ENCODE measurements at regions not wholly inside any gene's neighbourhood (a gene's known extent, or its start where the extent isn't known, plus 50 kb on each side); places are given as distances from the start of the nearest gene placed in this dataset.

- H3K27me3 ChIP-seq (ENCODE audit: control insufficient read depth, insufficient read depth, low read length) = no peaks in the 10 kb centered on the region
- no peaks in the 10 kb centered on the region for H3K36me3 ChIP-seq (ENCODE audit: control insufficient read depth, insufficient read depth, low read length)
- H3K4me3 ChIP-seq (ENCODE audit: low read length) = no peak overlapping the region
- H3K9me3 ChIP-seq (ENCODE audit: control insufficient read depth, low read length) = no peaks in the 10 kb centered on the region
- H3K4me1 ChIP-seq (ENCODE audit: control insufficient read depth, insufficient read depth, low read length) = no peaks in the 10 kb centered on the region
- no peak overlapping the region for H3K9ac ChIP-seq (ENCODE audit: low read length)
Measured at GRCh38 chr6:145349950-145350510, 385.3 kb downstream of the EPM2A start.

- H3K9ac ChIP-seq (ENCODE audit: low read length) = no peak overlapping the region
- H3K4me3 ChIP-seq (ENCODE audit: low read length) = no peak overlapping the region
- H3K4me1 ChIP-seq (ENCODE audit: control insufficient read depth, insufficient read depth, low read length) = no peaks in the 10 kb centered on the region
- H3K27me3 ChIP-seq (ENCODE audit: control insufficient read depth, insufficient read depth, low read length) = no peaks in the 10 kb centered on the region
- no peaks in the 10 kb centered on the region for H3K36me3 ChIP-seq (ENCODE audit: control insufficient read depth, insufficient read depth, low read length)
- no peaks in the 10 kb centered on the region for H3K9me3 ChIP-seq (ENCODE audit: control insufficient read depth, low read length)
Measured at GRCh38 chr6:145350928-145351327, 384.4 kb downstream of the EPM2A start.

DNA sequence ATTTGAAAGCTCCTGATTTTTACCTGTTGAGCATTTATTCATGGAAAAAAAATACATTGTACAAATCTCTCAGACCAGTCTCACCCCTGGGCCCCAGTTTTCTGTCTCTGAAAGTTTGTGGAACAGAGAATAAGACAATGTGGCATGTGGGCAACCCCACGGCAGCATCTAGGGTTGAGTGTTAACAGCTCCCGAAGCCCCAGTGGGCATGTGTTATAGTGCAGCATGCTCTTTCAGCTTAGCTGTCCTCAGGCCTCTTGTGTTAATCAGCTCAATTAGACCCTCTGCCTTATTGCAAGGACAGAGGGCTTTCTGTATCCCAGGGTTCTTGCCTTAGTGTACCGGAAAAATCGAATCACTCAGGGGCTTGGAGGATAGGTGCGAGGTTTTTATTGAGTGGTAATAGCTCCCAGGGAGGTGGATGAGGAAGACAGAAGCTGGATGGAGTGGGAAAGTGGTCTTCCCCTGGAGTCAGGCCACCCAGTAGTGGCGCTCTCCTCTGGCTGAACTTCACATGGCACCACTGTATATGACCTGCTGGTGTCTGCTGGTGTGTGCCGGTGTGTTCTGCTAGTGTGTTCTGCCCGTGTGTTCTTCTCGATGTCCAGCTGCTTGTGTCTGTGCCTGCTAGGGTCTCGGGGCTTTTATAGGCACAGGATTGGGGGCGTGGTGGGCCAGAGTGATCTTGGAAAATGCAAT, 382.8 kb downstream of the EPM2A start:
- H3K4me1 ChIP-seq (ENCODE audit: control insufficient read depth, insufficient read depth, low read length) = no peaks in the 10 kb centered on the region
- H3K9me3 ChIP-seq (ENCODE audit: control insufficient read depth, low read length) = no peaks in the 10 kb centered on the region
- no peaks in the 10 kb centered on the region for H3K36me3 ChIP-seq (ENCODE audit: control insufficient read depth, insufficient read depth, low read length)
- no peak overlapping the region for H3K4me3 ChIP-seq (ENCODE audit: low read length)
- H3K27me3 ChIP-seq (ENCODE audit: control insufficient read depth, insufficient read depth, low read length) = no peaks in the 10 kb centered on the region
- H3K9ac ChIP-seq (ENCODE audit: low read length) = no peak overlapping the region

- H3K4me3 ChIP-seq (ENCODE audit: low read length) = no peak overlapping the region
- no peak overlapping the region for H3K9ac ChIP-seq (ENCODE audit: low read length)
- H3K9me3 ChIP-seq (ENCODE audit: control insufficient read depth, low read length) = no peaks in the 10 kb centered on the region
- no peaks in the 10 kb centered on the region for H3K4me1 ChIP-seq (ENCODE audit: control insufficient read depth, insufficient read depth, low read length)
- H3K36me3 ChIP-seq (ENCODE audit: control insufficient read depth, insufficient read depth, low read length) = no peaks in the 10 kb centered on the region
- H3K27me3 ChIP-seq (ENCODE audit: control insufficient read depth, insufficient read depth, low read length) = no peaks in the 10 kb centered on the region
Measured at GRCh38 chr6:145360865-145361264, 374.5 kb downstream of the EPM2A start.

DNA sequence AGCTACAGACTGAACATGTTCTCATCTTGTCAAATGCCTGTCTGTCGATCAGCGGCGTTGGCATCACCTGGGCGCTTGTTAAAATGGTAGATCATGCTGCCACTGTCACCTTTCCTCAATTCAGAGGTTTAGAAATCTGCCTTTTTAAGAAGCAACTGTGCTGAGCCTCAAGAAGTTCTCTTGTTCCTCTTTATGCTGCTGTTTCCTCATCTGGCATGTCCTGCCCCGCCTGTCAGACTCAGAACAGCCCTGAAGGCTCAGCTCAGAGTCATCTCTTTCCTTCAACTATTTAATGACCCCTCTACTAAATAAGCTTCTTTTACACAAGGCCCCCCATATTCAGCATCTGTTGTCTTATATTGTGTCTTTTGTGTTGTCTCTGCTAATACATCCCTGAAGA, 368.2 kb downstream of the EPM2A start:
- H3K36me3 ChIP-seq (ENCODE audit: control insufficient read depth, insufficient read depth, low read length) = no peaks in the 10 kb centered on the region
- H3K27me3 ChIP-seq (ENCODE audit: control insufficient read depth, insufficient read depth, low read length) = no peaks in the 10 kb centered on the region
- no peaks in the 10 kb centered on the region for H3K9me3 ChIP-seq (ENCODE audit: control insufficient read depth, low read length)
- H3K4me3 ChIP-seq (ENCODE audit: low read length) = no peak overlapping the region
- no peak overlapping the region for H3K9ac ChIP-seq (ENCODE audit: low read length)
- H3K4me1 ChIP-seq (ENCODE audit: control insufficient read depth, insufficient read depth, low read length) = no peaks in the 10 kb centered on the region

- H3K4me3 ChIP-seq (ENCODE audit: low read length) = no peak overlapping the region
- H3K9me3 ChIP-seq (ENCODE audit: control insufficient read depth, low read length) = no peaks in the 10 kb centered on the region
- no peak overlapping the region for H3K9ac ChIP-seq (ENCODE audit: low read length)
- no peaks in the 10 kb centered on the region for H3K36me3 ChIP-seq (ENCODE audit: control insufficient read depth, insufficient read depth, low read length)
- H3K4me1 ChIP-seq (ENCODE audit: control insufficient read depth, insufficient read depth, low read length) = peaks cover 5% of the 10 kb centered on the region
- no peaks in the 10 kb centered on the region for H3K27me3 ChIP-seq (ENCODE audit: control insufficient read depth, insufficient read depth, low read length)
Measured at GRCh38 chr6:145368075-145368474, 367.2 kb downstream of the EPM2A start.

DNA sequence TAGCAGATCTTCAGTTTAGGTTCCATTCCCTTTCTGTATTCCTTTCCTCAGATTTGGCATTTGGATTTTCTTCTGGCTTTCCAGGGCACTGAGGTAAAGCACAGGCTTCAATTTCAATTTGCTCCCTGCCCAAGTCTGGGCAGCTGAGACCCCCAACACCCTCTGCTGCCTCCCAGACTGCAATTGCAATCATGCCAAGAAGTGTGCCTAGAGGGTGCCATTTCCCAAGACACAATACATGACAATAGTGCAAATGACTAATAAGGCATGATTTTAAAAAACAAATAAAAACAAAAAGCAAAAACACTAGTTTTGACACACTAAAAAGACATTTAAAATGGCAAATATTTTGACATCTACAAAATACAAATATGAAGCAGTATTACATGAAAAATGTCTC, 364.8 kb downstream of the EPM2A start:
- H3K36me3 ChIP-seq (ENCODE audit: control insufficient read depth, insufficient read depth, low read length) = no peaks in the 10 kb centered on the region
- H3K9ac ChIP-seq (ENCODE audit: low read length) = no peak overlapping the region
- H3K4me1 ChIP-seq (ENCODE audit: control insufficient read depth, insufficient read depth, low read length) = peaks cover 17% of the 10 kb centered on the region
- no peaks in the 10 kb centered on the region for H3K27me3 ChIP-seq (ENCODE audit: control insufficient read depth, insufficient read depth, low read length)
- no peaks in the 10 kb centered on the region for H3K9me3 ChIP-seq (ENCODE audit: control insufficient read depth, low read length)
- no peak overlapping the region for H3K4me3 ChIP-seq (ENCODE audit: low read length)

DNA sequence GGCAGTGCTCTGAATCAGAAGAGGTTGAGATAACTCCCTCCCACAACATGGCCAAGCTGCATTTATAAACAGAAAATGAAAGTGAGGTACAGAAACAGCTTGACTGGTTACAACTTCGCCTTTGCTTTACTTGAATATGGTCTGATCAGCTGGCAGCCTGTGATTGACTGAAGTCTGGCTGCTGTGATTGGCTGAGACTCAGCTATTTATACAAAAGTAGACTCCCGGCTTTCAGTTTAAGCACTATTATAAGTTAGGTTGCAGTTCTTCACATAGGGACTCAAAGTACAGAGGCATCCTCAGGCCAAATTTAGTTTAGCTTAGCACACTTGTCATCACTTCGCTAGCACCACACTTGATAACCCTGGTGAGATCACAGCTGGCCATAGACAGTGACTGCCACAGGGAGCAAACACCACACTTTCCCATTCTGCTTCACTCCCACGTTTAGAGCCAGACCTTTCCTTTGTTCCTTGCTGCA, 362.6 kb downstream of the EPM2A start:
- no peaks in the 10 kb centered on the region for H3K36me3 ChIP-seq (ENCODE audit: control insufficient read depth, insufficient read depth, low read length)
- H3K9ac ChIP-seq (ENCODE audit: low read length) = peak overlapping the region; percentile 24
- no peaks in the 10 kb centered on the region for H3K9me3 ChIP-seq (ENCODE audit: control insufficient read depth, low read length)
- H3K27me3 ChIP-seq (ENCODE audit: control insufficient read depth, insufficient read depth, low read length) = no peaks in the 10 kb centered on the region
- peaks cover 21% of the 10 kb centered on the region for H3K4me1 ChIP-seq (ENCODE audit: control insufficient read depth, insufficient read depth, low read length)
- no peak overlapping the region for H3K4me3 ChIP-seq (ENCODE audit: low read length)

GRCh38 chr6:145373826-145374225, 361.5 kb downstream of the EPM2A start:
- Histone ChIP-seq H3K9me3 (ENCODE audit: control insufficient read depth, low read length) (no peaks in the 10 kb centered on the region), H3K36me3 (ENCODE audit: control insufficient read depth, insufficient read depth, low read length) (no peaks in the 10 kb centered on the region), H3K9ac (ENCODE audit: low read length) (no peak overlapping the region), H3K27me3 (ENCODE audit: control insufficient read depth, insufficient read depth, low read length) (no peaks in the 10 kb centered on the region), H3K4me1 (ENCODE audit: control insufficient read depth, insufficient read depth, low read length) (peaks cover 21% of the 10 kb centered on the region), H3K4me3 (ENCODE audit: low read length) (no peak overlapping the region)

- no peak overlapping the region for H3K4me3 ChIP-seq (ENCODE audit: low read length)
- no peak overlapping the region for H3K9ac ChIP-seq (ENCODE audit: low read length)
- H3K36me3 ChIP-seq (ENCODE audit: control insufficient read depth, insufficient read depth, low read length) = no peaks in the 10 kb centered on the region
- H3K27me3 ChIP-seq (ENCODE audit: control insufficient read depth, insufficient read depth, low read length) = no peaks in the 10 kb centered on the region
- peaks cover 21% of the 10 kb centered on the region for H3K4me1 ChIP-seq (ENCODE audit: control insufficient read depth, insufficient read depth, low read length)
- H3K9me3 ChIP-seq (ENCODE audit: control insufficient read depth, low read length) = no peaks in the 10 kb centered on the region
Measured at GRCh38 chr6:145374570-145374969, 360.8 kb downstream of the EPM2A start.

DNA sequence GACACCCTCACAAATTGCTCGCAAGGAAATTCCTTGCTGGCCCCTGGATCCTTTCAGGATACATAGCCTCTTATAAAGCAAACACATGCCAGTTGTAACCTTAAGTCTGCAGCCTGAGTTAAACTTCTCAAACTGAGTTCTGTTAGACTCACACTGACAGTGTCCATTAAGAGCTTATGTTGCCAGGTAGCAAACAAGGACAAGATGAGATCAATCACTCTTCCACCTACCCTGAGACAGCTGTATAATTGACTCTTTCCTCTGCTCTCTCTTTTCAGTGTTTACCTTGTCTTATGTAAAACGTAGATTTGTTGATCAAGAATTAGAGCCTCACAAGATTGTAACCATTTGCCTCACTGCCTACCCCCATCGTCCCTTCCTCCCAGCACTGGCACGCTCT, 359.8 kb downstream of the EPM2A start:
- H3K4me3 ChIP-seq (ENCODE audit: low read length) = no peak overlapping the region
- H3K4me1 ChIP-seq (ENCODE audit: control insufficient read depth, insufficient read depth, low read length) = peaks cover 21% of the 10 kb centered on the region
- no peak overlapping the region for H3K9ac ChIP-seq (ENCODE audit: low read length)
- H3K36me3 ChIP-seq (ENCODE audit: control insufficient read depth, insufficient read depth, low read length) = no peaks in the 10 kb centered on the region
- no peaks in the 10 kb centered on the region for H3K27me3 ChIP-seq (ENCODE audit: control insufficient read depth, insufficient read depth, low read length)
- H3K9me3 ChIP-seq (ENCODE audit: control insufficient read depth, low read length) = no peaks in the 10 kb centered on the region

DNA sequence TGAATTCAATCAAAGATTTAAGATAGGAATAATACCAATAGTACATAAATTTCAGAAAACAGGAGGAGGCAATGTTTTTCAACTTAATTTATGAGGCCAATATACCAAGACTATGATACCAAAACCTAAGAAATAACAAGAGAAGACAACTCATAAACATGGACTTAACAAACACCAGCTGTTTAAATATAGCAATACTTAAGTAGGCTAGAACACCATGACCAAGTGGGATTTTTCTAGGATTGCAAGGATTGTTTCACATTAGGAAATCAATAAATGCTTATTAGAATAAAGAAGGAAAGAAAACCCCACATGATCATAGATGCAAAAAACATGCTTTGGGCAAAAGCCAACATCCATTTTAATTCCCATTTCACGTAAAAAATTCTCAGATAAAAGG, 355.1 kb downstream of the EPM2A start:
- peaks cover 15% of the 10 kb centered on the region for H3K4me1 ChIP-seq (ENCODE audit: control insufficient read depth, insufficient read depth, low read length)

More for the DNA sequence above, 355.1 kb downstream of the EPM2A start:
- no peak overlapping the region for H3K4me3 ChIP-seq (ENCODE audit: low read length)
- H3K9ac ChIP-seq (ENCODE audit: low read length) = no peak overlapping the region
- no peaks in the 10 kb centered on the region for H3K36me3 ChIP-seq (ENCODE audit: control insufficient read depth, insufficient read depth, low read length)
- no peaks in the 10 kb centered on the region for H3K27me3 ChIP-seq (ENCODE audit: control insufficient read depth, insufficient read depth, low read length)
- no peaks in the 10 kb centered on the region for H3K9me3 ChIP-seq (ENCODE audit: control insufficient read depth, low read length)

Data from mucosa of stomach (tissue), 1 donor.